ENCODE measurements at regions not wholly inside any gene's neighbourhood (a gene's known extent, or its start where the extent isn't known, plus 50 kb on each side); places are given as distances from the start of the nearest gene placed in this dataset.

GRCh38 chr11:115665958-115666357 lies 161.7 kb upstream of the CADM1 start:
- DNase-seq (ENCODE audit: low spot score), result no peak

- DNase-seq (ENCODE audit: low spot score), result no peak
These were observed 161.1 kb upstream of the CADM1 start for GRCh38 chr11:115665175-115665821.

- DNase-seq (ENCODE audit: low spot score), result no peak
These were observed 160.1 kb upstream of the CADM1 start for GRCh38 chr11:115664313-115664712.

DNA sequence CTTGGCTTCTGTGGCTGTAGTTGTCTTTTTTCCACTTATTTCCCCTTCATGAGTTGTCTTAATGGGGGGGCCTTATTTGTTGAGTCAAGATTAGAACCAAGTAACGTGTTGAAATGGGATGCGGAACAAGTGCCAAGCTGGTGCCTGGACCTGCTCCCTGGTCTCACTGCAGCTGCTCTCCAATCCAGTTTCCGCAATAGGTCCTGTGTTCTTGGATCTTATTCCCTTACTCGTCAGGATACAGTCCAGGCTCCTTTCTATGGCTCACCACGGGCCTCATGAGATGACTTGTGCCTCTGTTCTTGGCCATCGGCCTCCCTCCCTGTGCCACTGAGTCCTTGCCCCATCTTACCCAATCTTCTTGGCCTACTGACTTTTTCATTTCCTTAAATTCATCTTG lies 159.6 kb upstream of the CADM1 start:
- DNase-seq (ENCODE audit: low spot score), result no peak

GRCh38 chr11:115660030-115660805 lies 156.0 kb upstream of the CADM1 start:
- DNase-seq (ENCODE audit: low spot score), result no peak

DNA sequence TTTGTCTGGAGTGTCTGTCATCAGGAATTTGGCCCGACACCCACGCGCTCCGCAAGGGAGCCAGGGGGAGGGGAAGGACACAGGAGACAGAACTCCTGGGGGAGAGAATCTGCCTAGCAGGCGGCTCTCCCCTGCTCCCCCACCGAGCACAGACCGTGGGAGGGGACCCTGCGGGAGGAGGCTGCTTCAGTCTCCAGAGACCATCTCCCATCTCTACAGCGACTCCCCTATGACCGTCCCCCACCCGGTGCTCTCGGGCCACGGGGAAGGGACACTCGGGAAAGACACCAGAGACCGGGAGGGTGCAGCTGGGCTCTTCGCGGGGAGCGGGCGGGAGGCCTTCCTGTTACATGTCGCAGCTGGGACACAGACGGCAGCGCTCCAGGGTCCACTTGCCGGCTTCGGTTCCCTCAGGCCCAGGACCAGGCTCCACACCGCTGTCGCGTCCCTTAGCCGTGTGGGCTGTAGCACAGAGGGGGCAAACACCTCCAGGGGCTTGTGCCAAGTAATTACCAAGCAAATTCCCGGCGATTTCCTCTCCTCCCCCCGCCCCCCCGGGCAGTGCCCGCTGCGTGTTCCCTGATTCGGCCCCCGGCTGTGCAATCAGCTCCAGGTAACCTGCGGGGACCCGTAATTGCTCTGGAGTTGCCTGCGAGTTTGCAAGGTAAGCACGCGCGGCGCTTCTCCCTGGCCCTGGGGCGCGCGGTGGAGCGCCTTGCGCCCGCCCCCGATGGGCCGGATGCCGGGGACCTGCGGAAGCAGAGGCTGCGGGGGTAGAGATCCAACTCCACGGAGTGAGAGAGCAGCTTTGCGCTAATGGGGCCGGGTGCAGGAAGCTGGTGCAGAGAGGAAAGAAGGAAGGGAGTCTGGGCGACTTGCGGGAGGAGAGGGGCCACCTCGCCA lies 155.1 kb upstream of the CADM1 start:
- DNase-seq (ENCODE audit: low spot score), result peak; percentile 69

DNA sequence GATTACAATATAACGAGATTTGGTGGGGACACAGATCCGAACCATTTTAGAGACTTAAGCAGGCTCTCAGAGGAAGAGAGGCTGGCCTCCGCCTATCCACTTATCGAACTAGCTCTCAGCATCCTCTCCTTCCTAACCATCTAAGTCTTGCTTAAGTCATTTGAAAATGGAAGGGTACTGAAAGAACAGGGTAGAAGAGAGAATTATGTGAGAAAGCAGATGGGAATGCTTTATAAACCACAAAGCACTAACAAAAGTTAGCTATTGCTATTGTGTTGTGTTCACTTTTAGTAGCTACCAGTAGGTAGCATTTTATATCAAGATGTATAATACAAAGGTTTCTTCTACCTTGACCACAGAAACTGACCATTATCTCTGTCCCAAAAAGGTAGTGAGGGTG lies 153.4 kb upstream of the CADM1 start:
- no peak for DNase-seq (ENCODE audit: low spot score)

DNA sequence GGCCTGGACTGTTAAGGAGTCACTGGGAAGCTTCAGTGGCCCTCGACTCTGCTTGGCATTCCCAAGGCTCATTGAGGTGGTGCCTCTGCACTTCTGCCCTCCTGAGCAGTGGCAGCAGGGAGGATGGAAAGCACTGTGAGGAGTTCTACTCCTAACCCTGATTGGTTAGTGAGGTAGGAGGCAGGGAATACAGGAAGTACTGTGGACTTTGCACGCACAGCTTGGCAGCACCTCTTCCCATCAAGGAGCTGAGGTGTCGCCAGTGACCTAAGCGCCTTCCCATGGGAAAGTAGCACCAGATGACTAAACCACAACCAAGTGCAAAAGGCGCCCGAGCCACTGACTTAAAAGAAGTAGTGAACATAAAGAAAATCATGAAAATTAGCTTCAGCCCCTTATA lies 152.5 kb upstream of the CADM1 start:
- DNase-seq (ENCODE audit: low spot score), result no peak

- no peak for DNase-seq (ENCODE audit: low spot score)
These were observed 151.8 kb upstream of the CADM1 start for GRCh38 chr11:115656041-115656440.

GRCh38 chr11:115654792-115655191 lies 150.6 kb upstream of the CADM1 start:
- no peak for DNase-seq (ENCODE audit: low spot score)

GRCh38 chr11:115653926-115654325 lies 149.7 kb upstream of the CADM1 start:
- no peak for DNase-seq (ENCODE audit: low spot score)

GRCh38 chr11:115653076-115653475 lies 148.9 kb upstream of the CADM1 start:
- DNase-seq (ENCODE audit: low spot score), result no peak

- no peak for DNase-seq (ENCODE audit: low spot score)
These were observed 148.3 kb upstream of the CADM1 start for GRCh38 chr11:115652496-115652895.

DNA sequence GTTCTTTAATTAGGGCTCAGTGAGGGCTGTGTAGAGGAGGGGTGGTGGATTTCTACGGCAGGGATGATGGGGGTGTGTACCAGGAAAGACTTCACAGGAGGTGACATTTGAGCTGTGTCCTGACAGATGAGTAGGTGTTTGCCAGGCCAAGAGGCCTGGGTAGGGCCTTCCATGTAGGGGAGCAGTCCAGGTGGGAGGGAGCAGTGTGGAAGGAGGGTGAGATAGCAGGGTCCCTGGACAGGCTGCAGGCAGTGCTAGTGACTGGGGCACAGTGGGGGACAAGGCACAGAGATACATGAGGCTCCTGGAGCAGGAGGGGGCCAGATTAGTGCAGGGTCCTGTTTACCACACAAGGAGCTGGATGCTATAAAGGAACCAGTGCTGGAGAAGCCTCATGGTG lies 147.9 kb upstream of the CADM1 start:
- no peak for DNase-seq (ENCODE audit: low spot score)

GRCh38 chr11:115649461-115649860 lies 145.2 kb upstream of the CADM1 start:
- DNase-seq (ENCODE audit: low spot score), result no peak

DNA sequence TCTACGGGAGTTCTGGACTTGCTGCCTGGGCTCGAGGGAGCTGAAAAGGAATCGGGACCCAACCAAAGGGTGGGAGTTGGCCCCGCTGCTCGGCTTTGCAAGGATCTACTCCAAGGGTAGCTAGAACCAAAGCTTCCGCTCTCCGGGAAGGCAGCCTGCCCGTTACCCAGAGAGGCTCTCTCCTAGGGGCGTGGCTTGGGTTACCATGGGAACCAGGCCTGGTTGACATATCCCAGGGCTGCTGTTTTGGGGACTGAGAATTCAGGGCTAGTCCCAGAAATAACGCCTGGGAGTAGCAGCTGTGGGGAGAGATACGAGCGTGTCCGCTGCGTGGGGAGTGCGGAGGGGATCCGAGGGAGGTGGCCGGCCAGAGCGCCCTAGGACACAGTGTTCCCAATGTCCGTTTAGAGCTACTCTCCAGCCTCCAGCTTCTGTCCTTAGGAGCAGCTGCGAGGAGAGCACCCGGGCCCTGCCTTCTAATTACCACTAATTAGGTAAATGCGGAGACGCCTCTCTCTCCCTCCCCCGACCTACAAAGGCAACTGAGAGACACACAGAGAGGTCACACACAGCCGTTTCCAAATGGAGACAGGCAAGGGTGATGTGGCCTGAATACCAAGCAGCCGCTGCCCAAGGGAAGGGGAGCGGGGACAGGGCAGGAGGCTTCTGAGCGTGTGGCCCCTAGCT lies 141.6 kb upstream of the CADM1 start:
- peak; percentile 84 for DNase-seq (ENCODE audit: low spot score)

GRCh38 chr11:115644856-115645255 lies 140.6 kb upstream of the CADM1 start:
- DNase-seq (ENCODE audit: low spot score), result no peak

DNA sequence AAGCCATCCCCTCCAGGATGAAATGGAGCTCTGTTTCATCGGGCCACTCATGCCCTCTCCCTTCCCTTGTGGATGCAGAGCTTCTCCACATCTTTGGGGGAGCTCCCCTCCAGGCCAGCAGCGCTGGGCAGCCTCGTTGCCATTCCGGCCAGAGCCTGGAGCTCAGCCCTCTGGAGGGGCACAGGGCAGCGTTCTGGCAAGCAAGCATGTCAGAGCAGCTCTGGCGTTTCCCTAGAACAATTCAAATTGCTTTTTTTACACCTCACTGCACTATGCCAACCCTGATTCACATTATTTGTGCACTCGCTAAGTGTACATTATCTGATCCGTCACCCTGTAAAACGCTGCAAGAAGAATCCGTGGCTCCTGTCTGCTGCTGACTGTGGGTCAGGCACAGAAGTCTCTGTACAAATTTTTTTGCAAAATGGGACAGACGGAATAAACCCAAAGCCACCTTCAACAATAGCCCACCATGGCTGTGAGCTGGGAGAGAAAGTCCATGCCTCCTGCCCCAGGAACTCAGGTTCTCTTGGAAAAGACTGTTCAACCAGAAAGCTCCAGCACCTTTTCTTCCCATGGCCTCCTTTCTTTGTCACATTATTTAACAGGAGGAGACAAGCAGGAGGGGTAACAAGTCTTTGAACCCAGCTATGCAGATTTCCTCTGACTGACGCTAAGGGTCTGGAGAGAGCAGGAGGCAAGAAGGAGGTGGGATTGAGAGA lies 139.5 kb upstream of the CADM1 start:
- DNase-seq (ENCODE audit: low spot score), result no peak

GRCh38 chr11:115642660-115643059 lies 138.4 kb upstream of the CADM1 start:
- DNase-seq (ENCODE audit: low spot score), result no peak

- DNase-seq (ENCODE audit: low spot score), result no peak
These were observed 133.5 kb upstream of the CADM1 start for GRCh38 chr11:115637599-115638241.
